VCaP (cell line): ENCODE measurements at regions not wholly inside any gene's neighbourhood (a gene's known extent, or its start where the extent isn't known, plus 50 kb on each side); places are given as distances from the start of the nearest gene placed in this dataset.
"Not testable (repeated sequence)": the region's sequence is repeated elsewhere in the genome, so short reads cannot be mapped to it uniquely, and the experiment has no call there.

Experiments
- H3K27ac ChIP-seq: fragments of 450-650 bp; 2 replicates; pipeline ENCODE4 v1.5.1; 2017
- CTCF ChIP-seq: fragments of 450-650 bp; conservative IDR thresholded peaks from 2 replicates; pipeline ENCODE4 v1.5.1; 2017; ENCODE audit warnings: mild to moderate bottlenecking, moderate library complexity

DNA sequence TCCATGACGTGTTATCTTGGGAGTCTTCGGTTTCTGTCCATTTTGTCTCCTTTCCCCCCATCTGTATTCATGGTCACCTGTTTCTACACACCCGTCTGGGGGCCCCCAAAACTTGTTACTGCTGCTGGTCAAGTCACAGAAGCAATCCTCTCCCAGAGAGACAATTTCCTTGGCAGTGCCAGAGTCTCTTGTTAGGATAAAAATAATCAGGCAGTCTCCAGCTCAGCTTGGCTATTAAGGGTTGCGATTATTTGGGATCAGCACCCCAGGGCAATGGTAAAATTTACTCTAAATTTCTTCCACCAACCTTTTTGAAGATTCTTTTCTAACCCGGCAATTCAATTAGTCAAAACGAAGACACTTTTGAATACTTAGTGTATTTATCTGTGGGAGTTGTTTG is 229.1 kb upstream of the JARID2 start:
- no peak for TF ChIP-seq CTCF
- H3K27ac ChIP-seq = no peak overlapping the region

DNA sequence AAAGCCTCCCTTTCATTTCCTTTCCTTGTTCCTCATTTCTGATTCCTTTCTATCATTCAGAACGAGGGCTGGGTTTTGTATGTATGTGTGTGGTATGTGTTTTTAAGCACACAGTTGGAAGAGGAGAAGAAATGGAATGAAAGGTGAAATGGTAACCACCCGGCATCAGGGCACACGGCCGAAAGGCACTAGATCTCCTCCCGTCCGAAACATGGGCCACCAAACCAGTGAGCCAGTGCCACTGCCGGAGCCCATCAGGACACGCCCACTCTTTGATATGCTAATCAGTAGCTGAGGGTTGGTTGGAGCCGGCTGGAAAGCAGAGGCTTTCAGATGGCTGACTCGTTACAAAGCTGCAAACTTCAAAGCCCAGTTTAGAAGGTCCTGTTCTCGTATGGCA is 228.6 kb upstream of the JARID2 start:
- H3K27ac ChIP-seq = no peak overlapping the region
- TF ChIP-seq CTCF = no peak

DNA sequence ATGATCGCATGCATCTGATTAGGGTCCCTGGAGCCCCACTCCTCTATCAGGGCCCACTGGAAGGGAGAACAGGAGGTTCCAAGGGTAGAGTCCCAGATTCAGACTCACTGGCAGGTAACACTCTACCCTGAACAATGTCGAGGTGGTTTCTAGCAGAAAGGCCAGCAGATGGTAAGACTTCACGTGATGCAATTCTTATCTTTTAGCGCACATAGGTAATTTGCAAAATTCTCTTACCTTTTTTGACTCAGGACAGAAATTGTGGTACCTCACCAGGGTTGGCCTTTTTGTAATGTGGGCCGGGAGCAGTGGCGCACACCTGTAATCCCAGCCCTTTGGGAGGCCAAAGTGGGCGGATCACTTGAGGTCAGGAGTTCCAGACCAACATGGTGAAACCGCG is 228.1 kb upstream of the JARID2 start:
- TF ChIP-seq CTCF = no peak
- no peak overlapping the region for H3K27ac ChIP-seq

DNA sequence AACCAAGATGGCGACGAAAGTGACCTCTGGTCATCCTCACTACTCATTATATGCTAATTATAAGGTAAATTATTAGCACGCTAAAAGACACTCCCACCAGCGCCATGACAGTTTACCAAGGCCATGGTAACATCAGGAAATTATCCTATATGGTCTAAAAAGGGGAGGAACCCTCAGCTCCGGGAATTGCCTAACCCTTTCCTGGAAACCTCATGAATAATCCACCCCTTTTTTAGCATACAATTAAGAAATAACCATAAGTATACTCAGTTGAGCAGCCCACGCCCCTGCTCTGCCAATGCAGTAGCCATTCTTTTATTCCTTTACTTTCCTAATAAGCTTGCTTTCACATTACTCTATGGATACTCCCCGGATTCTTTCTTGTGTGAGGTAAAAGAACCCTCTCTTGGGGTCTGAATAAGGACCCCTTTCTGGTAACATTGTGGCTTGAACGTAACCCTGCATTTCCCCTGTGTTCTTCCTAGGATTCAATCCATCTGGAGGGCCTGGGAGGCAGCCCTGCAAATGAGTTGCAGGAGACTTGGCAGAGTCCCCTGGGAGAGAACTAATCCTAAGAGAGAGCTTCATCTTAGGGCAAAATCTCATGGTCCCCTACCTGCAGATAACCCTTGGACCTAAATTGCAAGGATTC is 225.6 kb upstream of the JARID2 start:
- no peak overlapping the region for H3K27ac ChIP-seq
- no peak for TF ChIP-seq CTCF

GRCh38 chr6:15021074-15021473 is 224.8 kb upstream of the JARID2 start:
- no peak overlapping the region for H3K27ac ChIP-seq
- no peak for TF ChIP-seq CTCF

- not testable (repeated sequence) for H3K27ac ChIP-seq
Measured at GRCh38 chr6:15023018-15023417, 222.9 kb upstream of the JARID2 start.

GRCh38 chr6:15023448-15023847 is 222.4 kb upstream of the JARID2 start:
- TF ChIP-seq CTCF = no peak
- H3K27ac ChIP-seq = no peak overlapping the region

DNA sequence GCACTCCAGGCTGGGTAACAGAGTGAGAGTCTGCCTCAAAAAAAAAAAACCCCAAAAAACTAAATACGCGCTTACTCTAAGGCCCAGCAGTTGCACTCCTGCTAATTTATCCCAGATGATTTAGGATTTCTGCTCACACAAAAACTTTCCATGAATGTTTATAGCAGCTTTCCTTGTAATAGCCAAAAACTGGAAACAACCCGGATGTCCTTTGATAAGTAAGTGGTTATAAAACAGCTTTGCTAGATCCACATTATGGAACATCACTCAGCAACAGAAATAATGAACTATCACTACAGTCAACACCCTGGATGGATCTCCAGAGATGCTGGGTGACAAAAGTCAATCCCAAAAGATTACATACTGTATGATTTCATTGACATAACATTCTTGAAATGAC is 220.4 kb upstream of the JARID2 start:
- no peak overlapping the region for H3K27ac ChIP-seq
- no peak for TF ChIP-seq CTCF
